Mammary epithelial cell (primary cell): ENCODE measurements at regions not wholly inside any gene's neighbourhood (a gene's known extent, or its start where the extent isn't known, plus 50 kb on each side); places are given as distances from the start of the nearest gene placed in this dataset.

Source experiments
- CTCF ChIP-seq, 2 donors: IDR thresholded peaks in 1 of 2; conservative IDR thresholded peaks in 1 of 2; 2 replicates each; pipeline ENCODE4 v1.5.1; 2011 to 2012; ENCODE audit warnings: inconsistent platforms in 2 of 2, low read length in 2 of 2, mild to moderate bottlenecking in 2 of 2, control low read depth in 1 of 2, low read depth in 1 of 2; ENCODE audit not compliant: insufficient read depth in 1 of 2; ENCODE audit errors: extremely low read depth in 1 of 2
- EZH2 ChIP-seq: IDR thresholded peaks from 2 replicates; pipeline ENCODE4 v1.6.1; 2012; ENCODE audit warnings: low read length, inconsistent platforms, borderline replicate concordance

GRCh38 chr6:19552588-19552987 lies 284.6 kb upstream of the ID4 start:
- TF ChIP-seq CTCF (conservative IDR thresholded peaks at IDR 0.05 in 1 of 2, IDR thresholded peaks at IDR 0.05 in 1 of 2; ENCODE audit: extremely low read depth in 1 of 2, insufficient read depth in 1 of 2, low read depth in 1 of 2, low read length in 2 of 2): no peak
- TF ChIP-seq EZH2: no peak
